ENCODE measurements at regions not wholly inside any gene's neighbourhood (a gene's known extent, or its start where the extent isn't known, plus 50 kb on each side); places are given as distances from the start of the nearest gene placed in this dataset.
"Not testable (repeated sequence)": the region's sequence is repeated elsewhere in the genome, so short reads cannot be mapped to it uniquely, and the experiment has no call there.

DNA sequence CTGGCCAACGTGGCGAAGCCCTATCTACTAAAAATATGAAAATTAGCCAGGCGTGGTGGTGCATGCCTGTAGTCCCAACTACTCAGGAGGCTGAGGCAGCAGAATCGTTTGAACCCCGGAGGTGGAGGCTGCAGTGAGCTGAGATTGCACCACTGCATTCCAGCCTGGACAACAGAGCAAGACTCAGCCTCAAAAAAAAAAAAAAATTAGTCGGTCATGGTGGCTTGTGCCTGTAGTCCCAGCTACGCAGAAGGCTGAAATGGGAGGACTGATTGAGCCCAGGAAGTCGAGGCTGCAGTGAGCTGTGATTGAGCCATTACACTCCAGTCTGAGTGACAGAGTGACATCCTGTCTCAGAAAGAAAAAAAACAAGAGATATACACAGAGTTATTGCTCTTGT lies 61.3 kb upstream of the TMEM254 start:
- H3K9me1 ChIP-seq (ENCODE audit: insufficient read depth, low read length); H2BK5ac ChIP-seq (ENCODE audit: low read depth, low read length, poor library complexity, severe bottlenecking); dilution Hi-C loops (cut with HindIII; ENCODE audit: low sequenced_read_pairs, unreplicated experiment); H3K27me3 ChIP-seq (ENCODE audit: control insufficient read depth, insufficient read depth, low read length); H2BK15ac ChIP-seq (ENCODE audit: low read depth, low read length); H2AK5ac ChIP-seq (ENCODE audit: low read depth, low read length); H4K8ac ChIP-seq (ENCODE audit: low read depth in 2 of 2, low read length in 2 of 2); H2AK9ac ChIP-seq (replicated peaks; ENCODE audit: low read depth, low read length, poor library complexity); H3K4me2 ChIP-seq (ENCODE audit: low read depth, low read length); H2BK20ac ChIP-seq (ENCODE audit: low read depth, low read length); H3K14ac ChIP-seq (replicated peaks; ENCODE audit: low read depth, low read length); H3K4ac ChIP-seq (ENCODE audit: low read depth, low read length); H2BK120ac ChIP-seq (ENCODE audit: low read depth, low read length); H2AFZ ChIP-seq (replicated peaks; ENCODE audit: low read length, poor library complexity); in situ Hi-C loops (cut with MboI; ENCODE audit: low sequenced_read_pairs); H3K18ac ChIP-seq (ENCODE audit: low read depth, low read length); ATAC-seq (ENCODE audit: low read depth); H3K4me1 ChIP-seq (ENCODE audit: control insufficient read depth, insufficient read depth, low read length); H3K9me3 ChIP-seq (ENCODE audit: control insufficient read depth, insufficient read depth, low read length); H3K56ac ChIP-seq (ENCODE audit: extremely low read depth, insufficient read depth, low read length); H4K5ac ChIP-seq (ENCODE audit: low read depth, low read length); DNase-seq; intact Hi-C loops (cut with micrococcal nuclease); H3K36me3 ChIP-seq (ENCODE audit: control insufficient read depth, insufficient read depth, low read length); H3K27ac ChIP-seq (ENCODE audit: insufficient read depth, low read length); H3K9ac ChIP-seq (ENCODE audit: low read depth, low read length); H3K23ac ChIP-seq (ENCODE audit: low read depth, low read length); POLR2A ChIA-PET (ENCODE audit: unreplicated experiment); BruUV-seq (replicated peaks); H4K20me1 ChIP-seq (ENCODE audit: insufficient read depth, low read length); H3K79me1 ChIP-seq (ENCODE audit: low read depth in 1 of 2, low read length in 2 of 2); H3K4me3 ChIP-seq (ENCODE audit: insufficient read depth, low read depth, low read length); H4K91ac ChIP-seq (ENCODE audit: insufficient read depth, low read depth, low read length): not testable (repeated sequence)
- CTCF ChIA-PET = interaction anchor here (0.7 kb wide), 1 partner anchor 72 kb away, joined by 5 read pairs; no protein-coding TSS in a partner anchor
- no CpG with 5 or more reads among the region's 8 CpGs for WGBS, 2 experiments (ENCODE audit: extremely low coverage in 2 of 2, insufficient read length in 1 of 2)
